Fibroblast of lung (primary cell): ENCODE measurements at regions not wholly inside any gene's neighbourhood (a gene's known extent, or its start where the extent isn't known, plus 50 kb on each side); places are given as distances from the start of the nearest gene placed in this dataset.

Source experiments
- DNase-seq, 2 donors: peaks; one replicate each; pipeline versions ENCODE4 v3.0.0 to v3.0.0-alpha.2; 2010; ENCODE audit warnings: low read depth in 2 of 2
- H2AFZ ChIP-seq: 2 replicates; pipeline ENCODE4 v1.5.1; 2012; ENCODE audit warnings: low read length, control low read depth, inconsistent platforms
- H3K27ac ChIP-seq: 2 replicates; pipeline ENCODE4 v1.5.1; 2011; ENCODE audit warnings: low read length, control low read depth; ENCODE audit not compliant: insufficient read depth
- H3K27me3 ChIP-seq: 2 replicates; pipeline ENCODE4 v1.5.1; 2011; ENCODE audit warnings: mild to moderate bottlenecking, low read length; ENCODE audit not compliant: control insufficient read depth, insufficient read depth
- H3K36me3 ChIP-seq: 2 replicates; pipeline ENCODE4 v1.5.1; 2011; ENCODE audit warnings: low read length; ENCODE audit not compliant: control insufficient read depth, insufficient read depth
- H3K4me1 ChIP-seq: 2 replicates; pipeline ENCODE4 v1.5.1; 2011; ENCODE audit warnings: low read length; ENCODE audit not compliant: control insufficient read depth, insufficient read depth; ENCODE audit errors: extremely low read depth
- H3K4me2 ChIP-seq: 2 replicates; pipeline ENCODE4 v1.5.1; 2011; ENCODE audit warnings: low read length, control low read depth; ENCODE audit not compliant: insufficient read depth; ENCODE audit errors: extremely low read depth
- H3K4me3 ChIP-seq, 4 experiments: fragments of 200-600 bp in 1 of 4; sonication (generic) in 1 of 4; replicated peaks in 1 of 4; 2 replicates each; pipeline ENCODE4 v1.5.1; 2011 to 2016; ENCODE audit warnings: low read length in 4 of 4, low read depth in 3 of 4, mild to moderate bottlenecking in 3 of 4, control low read depth in 2 of 4, inconsistent platforms in 1 of 4, mixed read lengths in 1 of 4; ENCODE audit not compliant: insufficient read depth in 1 of 4; ENCODE audit errors: control extremely low read depth in 1 of 4
- H3K79me2 ChIP-seq: 2 replicates; pipeline ENCODE4 v1.5.1; 2012; ENCODE audit warnings: mild to moderate bottlenecking, low read length, inconsistent platforms; ENCODE audit not compliant: control insufficient read depth, insufficient read depth
- H3K9ac ChIP-seq: 2 replicates; pipeline ENCODE4 v1.5.1; 2011; ENCODE audit warnings: mild to moderate bottlenecking, low read length, control low read depth; ENCODE audit not compliant: insufficient read depth
- H3K9me3 ChIP-seq: 2 replicates; pipeline ENCODE4 v1.5.1; 2012; ENCODE audit warnings: low read depth, low read length; ENCODE audit not compliant: control insufficient read depth, insufficient read depth
- H4K20me1 ChIP-seq: 2 replicates; pipeline ENCODE4 v1.5.1; 2011; ENCODE audit warnings: low read length; ENCODE audit not compliant: control insufficient read depth, insufficient read depth; ENCODE audit errors: extremely low read depth
- CTCF ChIP-seq, 2 donors: IDR thresholded peaks in 1 of 2; conservative IDR thresholded peaks in 1 of 2; 1 replicate in 1 of 2; 2 replicates in 1 of 2; pipeline ENCODE4 v1.5.1; 2011 to 2012; ENCODE audit warnings: low read length in 2 of 2, control low read depth in 1 of 2, inconsistent platforms in 1 of 2, low read depth in 1 of 2, mild to moderate bottlenecking in 1 of 2
- EZH2 ChIP-seq: IDR thresholded peaks from 2 replicates; pipeline ENCODE4 v1.5.1; 2012; ENCODE audit warnings: low read length, control low read depth, mild to moderate bottlenecking; ENCODE audit errors: missing control alignments

GRCh38 chr6:165110860-165111259, 198.5 kb downstream of the C6orf118 start:
- Histone ChIP-seq H4K20me1 (no peaks in the 10 kb centered on the region), H3K27me3 (no peaks in the 10 kb centered on the region), H3K9me3 (no peaks in the 10 kb centered on the region), H3K9ac (no peak overlapping the region), H3K27ac (no peak overlapping the region), H3K36me3 (no peaks in the 10 kb centered on the region), H3K79me2 (no peaks in the 10 kb centered on the region), H3K4me3 (no peak overlapping the region), H3K4me1 (no peaks in the 10 kb centered on the region), H2AFZ (no peak overlapping the region), H3K4me2 (no peak overlapping the region)
- DNase-seq, result peak in 1 of 2 donors; percentile 27
- TF ChIP-seq CTCF (conservative IDR thresholded peaks at IDR 0.05 in 1 of 2, IDR thresholded peaks at IDR 0.05 in 1 of 2; ENCODE audit: low read depth in 1 of 2, low read length in 2 of 2) (no peak), EZH2 (no peak)

- DNase-seq, result no peak
- no peaks in the 10 kb centered on the region for H4K20me1 ChIP-seq
- H3K36me3 ChIP-seq, result no peaks in the 10 kb centered on the region
- H3K27me3 ChIP-seq, result no peaks in the 10 kb centered on the region
- H2AFZ ChIP-seq, result no peak overlapping the region
- TF ChIP-seq CTCF (conservative IDR thresholded peaks at IDR 0.05 in 1 of 2, IDR thresholded peaks at IDR 0.05 in 1 of 2; ENCODE audit: low read depth in 1 of 2, low read length in 2 of 2) (no peak), EZH2 (no peak)
- H3K4me3 ChIP-seq, result no peak overlapping the region
- H3K9me3 ChIP-seq, result no peaks in the 10 kb centered on the region
- H3K27ac ChIP-seq, result no peak overlapping the region
- no peak overlapping the region for H3K4me2 ChIP-seq
- H3K79me2 ChIP-seq, result no peaks in the 10 kb centered on the region
- no peaks in the 10 kb centered on the region for H3K4me1 ChIP-seq
- H3K9ac ChIP-seq, result no peak overlapping the region
Measured at GRCh38 chr6:165109011-165109410, 200.4 kb downstream of the C6orf118 start.

- H2AFZ ChIP-seq, result no peak overlapping the region
- H3K9me3 ChIP-seq, result no peaks in the 10 kb centered on the region
- no peak overlapping the region for H3K27ac ChIP-seq
- no peaks in the 10 kb centered on the region for H3K27me3 ChIP-seq
- H3K9ac ChIP-seq, result no peak overlapping the region
- no peaks in the 10 kb centered on the region for H3K79me2 ChIP-seq
- no peak overlapping the region for H3K4me2 ChIP-seq
- no peaks in the 10 kb centered on the region for H4K20me1 ChIP-seq
- no peaks in the 10 kb centered on the region for H3K36me3 ChIP-seq
- H3K4me3 ChIP-seq, result no peak overlapping the region
- DNase-seq, result no peak
- H3K4me1 ChIP-seq, result no peaks in the 10 kb centered on the region
- TF ChIP-seq EZH2 (no peak), CTCF (conservative IDR thresholded peaks at IDR 0.05 in 1 of 2, IDR thresholded peaks at IDR 0.05 in 1 of 2; ENCODE audit: low read depth in 1 of 2, low read length in 2 of 2) (no peak)
Measured at GRCh38 chr6:165106261-165106660, 203.1 kb downstream of the C6orf118 start.
